Keratinocyte (primary cell): ENCODE measurements at regions not wholly inside any gene's neighbourhood (a gene's known extent, or its start where the extent isn't known, plus 50 kb on each side); places are given as distances from the start of the nearest gene placed in this dataset.

Source experiments
- DNase-seq: peaks from one replicate; pipeline ENCODE4 v3.0.0-alpha.2; 2011; ENCODE audit warnings: low read depth, missing footprints, low spot score
- FAIRE-seq: peaks from 2 replicates; lab custom pipeline; 2011; peaks lifted over from hg19 to GRCh38; lab: Jason Lieb, UNC
- H2AFZ ChIP-seq: 2 replicates; pipeline ENCODE4 v1.6.0; 2012; ENCODE audit warnings: low read length, control low read depth, inconsistent platforms; ENCODE audit not compliant: control insufficient read depth
- H3K27ac ChIP-seq: 2 replicates; pipeline ENCODE4 v1.5.1; 2011; ENCODE audit warnings: low read length; ENCODE audit not compliant: control insufficient read depth, insufficient read depth
- H3K27me3 ChIP-seq: 3 replicates; pipeline ENCODE4 v1.6.0; 2011; ENCODE audit warnings: low read length; ENCODE audit not compliant: control insufficient read depth, insufficient read depth; ENCODE audit errors: extremely low read depth
- H3K36me3 ChIP-seq, 2 experiments: 2 replicates in 1 of 2; 3 replicates in 1 of 2; pipeline ENCODE4 v1.5.1; 2011; ENCODE audit warnings: low read length in 2 of 2, mild to moderate bottlenecking in 1 of 2; ENCODE audit not compliant: control insufficient read depth in 2 of 2, insufficient read depth in 2 of 2; ENCODE audit errors: extremely low read depth in 1 of 2
- H3K4me1 ChIP-seq: 3 replicates; pipeline ENCODE4 v1.5.1; 2011; ENCODE audit warnings: low read length; ENCODE audit not compliant: control insufficient read depth, insufficient read depth; ENCODE audit errors: extremely low read depth
- H3K4me2 ChIP-seq: 3 replicates; pipeline ENCODE4 v1.6.0; 2011; ENCODE audit warnings: low read depth, low read length; ENCODE audit not compliant: control insufficient read depth, insufficient read depth; ENCODE audit errors: extremely low read depth
- H3K4me3 ChIP-seq, 3 experiments: fragments of 200-600 bp in 1 of 3; sonication (generic) in 1 of 3; 2 replicates in 2 of 3; 3 replicates in 1 of 3; pipeline ENCODE4 v1.5.1; 2011 to 2016; ENCODE audit warnings: low read length in 3 of 3, mild to moderate bottlenecking in 3 of 3, control low read depth in 2 of 3, inconsistent platforms in 1 of 3, low read depth in 1 of 3, mixed read lengths in 1 of 3, mixed run types in 1 of 3, moderate library complexity in 1 of 3; ENCODE audit not compliant: control insufficient read depth in 2 of 3, insufficient read depth in 2 of 3; ENCODE audit errors: extremely low read depth in 1 of 3
- H3K79me2 ChIP-seq: 2 replicates; pipeline ENCODE4 v1.6.0; 2012; ENCODE audit warnings: low read length; ENCODE audit not compliant: control insufficient read depth, insufficient read depth
- H3K9ac ChIP-seq: 3 replicates; pipeline ENCODE4 v1.6.0; 2011; ENCODE audit warnings: low read length; ENCODE audit not compliant: control insufficient read depth, insufficient read depth; ENCODE audit errors: extremely low read depth
- H3K9me1 ChIP-seq: 3 replicates; pipeline ENCODE4 v1.6.0; 2011; ENCODE audit warnings: low read length; ENCODE audit not compliant: control insufficient read depth, insufficient read depth; ENCODE audit errors: extremely low read depth
- H3K9me3 ChIP-seq: 2 replicates; pipeline ENCODE4 v1.5.1; 2012; ENCODE audit warnings: low read depth, low read length; ENCODE audit not compliant: control insufficient read depth
- H4K20me1 ChIP-seq: 3 replicates; pipeline ENCODE4 v1.6.0; 2011; ENCODE audit warnings: low read length; ENCODE audit not compliant: control insufficient read depth, insufficient read depth; ENCODE audit errors: extremely low read depth
- CTCF ChIP-seq, 3 experiments: IDR thresholded peaks in 1 of 3; conservative IDR thresholded peaks in 1 of 3; optimal IDR thresholded peaks in 1 of 3; 2 replicates in 2 of 3; 3 replicates in 1 of 3; pipeline versions ENCODE3 to v1.5.1; 2011; ENCODE audit warnings: low read length in 3 of 3, mild to moderate bottlenecking in 3 of 3, moderate library complexity in 2 of 3, control low read depth in 1 of 3, inconsistent platforms in 1 of 3; ENCODE audit not compliant: insufficient read depth in 2 of 3; ENCODE audit errors: extremely low read depth in 1 of 3
- EZH2 ChIP-seq: IDR thresholded peaks from one replicate; pipeline ENCODE4 v1.6.1; 2012; ENCODE audit warnings: inconsistent platforms, mild to moderate bottlenecking, low read length, moderate library complexity
- dilution Hi-C: fragments of 300-500 bp; cut with MboI; formaldehyde crosslinking; loops from one replicate; pipeline ENCODE4 v1.7.0; 2020; ENCODE audit warnings: low sequenced_read_pairs; ENCODE audit not compliant: extremely low pct_ligation_motif_present

- no peak for FAIRE-seq
- no peak for TF ChIP-seq CTCF (optimal IDR thresholded peaks at IDR 0.05 in 1 of 3, IDR thresholded peaks at IDR 0.05 in 1 of 3, conservative IDR thresholded peaks at IDR 0.05 in 1 of 3; ENCODE audit: extremely low read depth in 1 of 3, insufficient read depth in 2 of 3, low read length in 3 of 3)
- no peak for TF ChIP-seq EZH2
- dilution Hi-C loops = no loop called here
- no peak overlapping the region for H3K27ac ChIP-seq
- H3K27me3 ChIP-seq = no peaks in the 10 kb centered on the region
- no peaks in the 10 kb centered on the region for H3K9me1 ChIP-seq
- DNase-seq = no peak
- no peaks in the 10 kb centered on the region for H3K9me3 ChIP-seq
- no peak overlapping the region for H3K4me3 ChIP-seq
- no peaks in the 10 kb centered on the region for H4K20me1 ChIP-seq
- H3K36me3 ChIP-seq = no peaks in the 10 kb centered on the region
- no peaks in the 10 kb centered on the region for H3K79me2 ChIP-seq
- peak overlapping the region; percentile 40 for H2AFZ ChIP-seq
- H3K9ac ChIP-seq = no peak overlapping the region
- H3K4me2 ChIP-seq = no peak overlapping the region
- no peaks in the 10 kb centered on the region for H3K4me1 ChIP-seq
Observed at GRCh38 chr7:54166419-54166818, 375.8 kb upstream of the VSTM2A start.

- dilution Hi-C loops = no loop called here
- peak; percentile 77 for FAIRE-seq
- H3K9ac ChIP-seq = no peak overlapping the region
- H3K4me3 ChIP-seq = peak overlapping the region in 1 of 3 experiments; percentile 5
- H3K27ac ChIP-seq = peak overlapping the region; percentile 50
- no peaks in the 10 kb centered on the region for H4K20me1 ChIP-seq
- no peaks in the 10 kb centered on the region for H3K79me2 ChIP-seq
- H3K9me3 ChIP-seq = no peaks in the 10 kb centered on the region
- H3K9me1 ChIP-seq = no peaks in the 10 kb centered on the region
- H3K27me3 ChIP-seq = no peaks in the 10 kb centered on the region
- peak overlapping the region; percentile 4 for H2AFZ ChIP-seq
- no peak for TF ChIP-seq EZH2
- no peak for TF ChIP-seq CTCF (optimal IDR thresholded peaks at IDR 0.05 in 1 of 3, IDR thresholded peaks at IDR 0.05 in 1 of 3, conservative IDR thresholded peaks at IDR 0.05 in 1 of 3; ENCODE audit: extremely low read depth in 1 of 3, insufficient read depth in 2 of 3, low read length in 3 of 3)
- H3K4me2 ChIP-seq = peak overlapping the region; percentile 33
- peaks cover 30% of the 10 kb centered on the region for H3K4me1 ChIP-seq
- DNase-seq = no peak
- no peaks in the 10 kb centered on the region for H3K36me3 ChIP-seq
Observed at GRCh38 chr7:54179321-54180029, 362.7 kb upstream of the VSTM2A start.
